ENCODE measurements at regions not wholly inside any gene's neighbourhood (a gene's known extent, or its start where the extent isn't known, plus 50 kb on each side); places are given as distances from the start of the nearest gene placed in this dataset.
"Not testable (repeated sequence)": the region's sequence is repeated elsewhere in the genome, so short reads cannot be mapped to it uniquely, and the experiment has no call there.

DNA sequence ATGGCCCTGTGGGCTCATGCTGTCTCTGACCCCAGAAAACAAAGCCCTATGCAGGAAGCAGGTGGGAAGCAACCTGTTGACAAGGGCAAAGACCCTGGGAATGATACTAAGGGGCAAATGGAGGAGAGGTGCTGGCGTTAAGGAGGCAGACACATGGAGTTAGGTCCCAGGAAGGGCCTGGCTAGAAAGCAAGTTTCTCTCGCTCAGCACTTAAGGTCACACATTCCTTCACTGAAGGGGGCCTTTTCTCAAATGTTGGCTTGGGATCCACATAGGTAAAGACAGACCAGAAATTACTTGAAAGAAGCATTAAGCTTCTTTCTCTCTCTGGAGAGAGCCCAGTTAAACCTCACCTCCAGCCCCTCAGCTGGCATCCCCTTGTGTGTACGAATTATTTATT, 155.7 kb downstream of the ADRA2C start:
- TF ChIP-seq CTCF (IDR thresholded peaks at IDR 0.05 in 8 of 11, conservative IDR thresholded peaks at IDR 0.05 in 3 of 11); POLR2A (IDR thresholded peaks at IDR 0.05): not testable (repeated sequence)

All from spleen (tissue), 7 donors.